H9 (cell line): ENCODE measurements at regions not wholly inside any gene's neighbourhood (a gene's known extent, or its start where the extent isn't known, plus 50 kb on each side); places are given as distances from the start of the nearest gene placed in this dataset.

Source experiments
- DNase-seq: peaks from one replicate; pipeline ENCODE4 v3.0.0-alpha.2; 2017
- H2AFZ ChIP-seq: one replicate; pipeline ENCODE4 v1.6.1; 2013; ENCODE audit warnings: mild to moderate bottlenecking, low read length, control low read depth, moderate library complexity
- H2AK5ac ChIP-seq: 2 replicates; pipeline ENCODE4 v1.6.1; 2013; ENCODE audit warnings: low read length, control low read depth, mixed read lengths; ENCODE audit not compliant: insufficient read length
- H2BK120ac ChIP-seq: one replicate; pipeline ENCODE4 v1.6.1; 2013; ENCODE audit warnings: low read depth, mild to moderate bottlenecking, low read length, control low read depth, inconsistent platforms; ENCODE audit not compliant: poor library complexity, severe bottlenecking
- H2BK12ac ChIP-seq: 2 replicates; pipeline ENCODE4 v1.6.1; 2013; ENCODE audit warnings: low read length, control low read depth, mixed read lengths, low read depth; ENCODE audit not compliant: insufficient read length
- H2BK15ac ChIP-seq: 2 replicates; pipeline ENCODE4 v1.6.1; 2013; ENCODE audit warnings: low read depth, low read length, control low read depth
- H2BK20ac ChIP-seq: one replicate; pipeline ENCODE4 v1.6.1; 2013; ENCODE audit warnings: low read depth, mild to moderate bottlenecking, low read length, control low read depth, inconsistent platforms; ENCODE audit not compliant: poor library complexity, severe bottlenecking
- H2BK5ac ChIP-seq: 2 replicates; pipeline ENCODE4 v1.6.1; 2013; ENCODE audit warnings: low read length, control low read depth, mixed read lengths; ENCODE audit not compliant: insufficient read length
- H3K14ac ChIP-seq: 2 replicates; pipeline ENCODE4 v1.6.1; 2013; ENCODE audit warnings: low read length, control low read depth; ENCODE audit not compliant: insufficient read depth
- H3K18ac ChIP-seq: 2 replicates; pipeline ENCODE4 v1.6.1; 2013; ENCODE audit warnings: low read depth, mild to moderate bottlenecking, mixed read lengths, low read length, control low read depth; ENCODE audit not compliant: insufficient read length
- H3K23ac ChIP-seq: 2 replicates; pipeline ENCODE4 v1.6.1; 2013; ENCODE audit warnings: low read length, control low read depth, mixed read lengths, low read depth; ENCODE audit not compliant: insufficient read length
- H3K23me2 ChIP-seq: 2 replicates; pipeline ENCODE4 v1.6.1; 2013; ENCODE audit warnings: low read depth, mild to moderate bottlenecking, mixed read lengths, low read length, control low read depth; ENCODE audit not compliant: insufficient read length, poor library complexity, severe bottlenecking
- H3K27ac ChIP-seq: 2 replicates; pipeline ENCODE4 v1.5.1; 2013; ENCODE audit warnings: low read length, control low read depth, mixed read lengths, low read depth; ENCODE audit not compliant: insufficient read length
- H3K27me3 ChIP-seq: 2 replicates; pipeline ENCODE4 v1.6.1; 2013; ENCODE audit warnings: low read length, control low read depth, inconsistent platforms; ENCODE audit not compliant: insufficient read depth
- H3K4ac ChIP-seq: 2 replicates; pipeline ENCODE4 v1.6.1; 2013; ENCODE audit warnings: low read depth, mild to moderate bottlenecking, control low read depth, inconsistent platforms, low read length, moderate library complexity
- H3K4me1 ChIP-seq: 2 replicates; pipeline ENCODE4 v1.6.1; 2013; ENCODE audit warnings: low read length, control low read depth, inconsistent platforms; ENCODE audit not compliant: insufficient read depth
- H3K4me2 ChIP-seq: 2 replicates; pipeline ENCODE4 v1.6.1; 2013; ENCODE audit warnings: low read length, control low read depth, mixed read lengths; ENCODE audit not compliant: insufficient read length, insufficient read depth
- H3K56ac ChIP-seq: 2 replicates; pipeline ENCODE4 v1.6.1; 2013; ENCODE audit warnings: low read depth, mild to moderate bottlenecking, mixed read lengths, low read length, control low read depth; ENCODE audit not compliant: insufficient read length
- H3K79me1 ChIP-seq: 2 replicates; pipeline ENCODE4 v1.6.1; 2013; ENCODE audit warnings: low read depth, mild to moderate bottlenecking, moderate library complexity, low read length, control low read depth, inconsistent platforms; ENCODE audit not compliant: insufficient read depth, poor library complexity, severe bottlenecking
- H3K79me2 ChIP-seq: 2 replicates; pipeline ENCODE4 v1.6.1; 2013; ENCODE audit warnings: low read length, control low read depth, inconsistent platforms; ENCODE audit not compliant: insufficient read depth
- H3K9ac ChIP-seq: 2 replicates; pipeline ENCODE4 v1.6.1; 2013; ENCODE audit warnings: low read length, control low read depth, mixed read lengths; ENCODE audit not compliant: insufficient read length; ENCODE audit errors: extremely low read depth
- H3K9me3 ChIP-seq: one replicate; pipeline ENCODE4 v1.6.1; 2013; ENCODE audit warnings: low read depth, low read length, inconsistent platforms; ENCODE audit not compliant: control insufficient read depth
- H3T11ph ChIP-seq: one replicate; pipeline ENCODE4 v1.6.1; 2013; ENCODE audit warnings: mild to moderate bottlenecking, low read length, control low read depth, inconsistent platforms
- H4K20me1 ChIP-seq: one replicate; pipeline ENCODE4 v1.6.1; 2013; ENCODE audit not compliant: control insufficient read depth, insufficient read length, insufficient read depth
- H4K5ac ChIP-seq: 2 replicates; pipeline ENCODE4 v1.6.1; 2013; ENCODE audit warnings: low read depth, mild to moderate bottlenecking, mixed read lengths, low read length, control low read depth; ENCODE audit not compliant: insufficient read length
- H4K8ac ChIP-seq: replicated peaks from 2 replicates; pipeline ENCODE4 v1.6.1; 2013; ENCODE audit warnings: low read length, control low read depth, mixed read lengths, low read depth; ENCODE audit not compliant: insufficient read length
- H4K91ac ChIP-seq: 2 replicates; pipeline ENCODE4 v1.6.1; 2013; ENCODE audit warnings: low read depth, mild to moderate bottlenecking, moderate library complexity, mixed read lengths, low read length, control low read depth; ENCODE audit not compliant: insufficient read length
- H3K27ac Mint-ChIP-seq, 3 experiments: 2 replicates in 2 of 3; 3 replicates in 1 of 3; pipeline ENCODE4 v1.8.0; 2020 to 2021; ENCODE audit warnings: mixed read lengths in 3 of 3, mild to moderate bottlenecking in 1 of 3, moderate library complexity in 1 of 3
- H3K27me3 Mint-ChIP-seq: 2 replicates; pipeline ENCODE4 v1.8.0; 2021; ENCODE audit warnings: low read depth, mild to moderate bottlenecking, moderate library complexity, mixed read lengths
- H3K36me3 Mint-ChIP-seq, 3 experiments: 2 replicates in 2 of 3; 3 replicates in 1 of 3; pipeline ENCODE4 v1.8.0; 2020 to 2021; ENCODE audit warnings: low read depth in 3 of 3, mixed read lengths in 3 of 3; ENCODE audit not compliant: insufficient read depth in 1 of 3
- H3K4me1 Mint-ChIP-seq, 2 experiments: 2 replicates each; pipeline ENCODE4 v1.8.0; 2020; ENCODE audit warnings: mixed read lengths in 2 of 2
- H3K4me3 Mint-ChIP-seq, 2 experiments: 2 replicates in 1 of 2; 3 replicates in 1 of 2; pipeline ENCODE4 v1.8.0; 2020 to 2021; ENCODE audit warnings: mild to moderate bottlenecking in 2 of 2, mixed read lengths in 2 of 2, moderate library complexity in 1 of 2
- H3K9me3 Mint-ChIP-seq, 2 experiments: 2 replicates in 1 of 2; 3 replicates in 1 of 2; pipeline ENCODE4 v1.8.0; 2020; ENCODE audit warnings: mild to moderate bottlenecking in 2 of 2, mixed read lengths in 2 of 2, moderate library complexity in 1 of 2
- CTCF ChIP-seq: fragments of 200-600 bp; sonication (generic); conservative IDR thresholded peaks from 3 replicates; pipeline ENCODE4 v1.8.0; 2021; ENCODE audit warnings: antibody characterized with exemption, mild to moderate bottlenecking
- WGBS: extraction: QIAGEN DNeasy Blood & Tissue Kit; methylation state at CpG from one replicate; pipeline ENCODE4 v1.1.7; 2013; ENCODE audit warnings: missing lambda C conversion rate, low lambda C conversion rate, mixed read lengths; ENCODE audit not compliant: insufficient read length; ENCODE audit errors: extremely low coverage; 5-methylcytosine and 5-hydroxymethylcytosine counted together

DNA sequence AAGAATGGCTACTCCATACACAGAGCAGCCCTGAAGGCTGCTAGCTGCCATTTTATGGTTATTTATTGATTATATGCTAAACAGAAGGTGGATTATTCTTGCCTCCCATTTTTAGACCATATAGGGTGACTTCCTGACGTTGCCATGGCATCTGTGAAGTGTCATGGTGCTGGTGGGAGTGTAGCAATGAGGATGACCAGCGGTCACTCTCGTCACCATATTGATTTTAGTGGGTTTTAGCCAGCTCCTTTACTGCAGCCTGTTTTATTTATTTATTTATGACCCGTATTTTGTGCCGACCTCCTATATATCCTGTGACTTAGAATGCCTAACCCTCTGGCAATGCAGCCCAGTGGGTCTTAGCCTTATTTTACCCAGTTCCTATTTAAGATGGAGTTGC, 553.9 kb downstream of the TNS1 start:
- H3K18ac ChIP-seq, result no peak overlapping the region
- no peak overlapping the region for H2AFZ ChIP-seq
- no peak overlapping the region for H3K4me2 ChIP-seq
- TF ChIP-seq CTCF, result no peak
- no peak overlapping the region for H3K9ac ChIP-seq
- H4K5ac ChIP-seq, result no peak overlapping the region
- no peaks in the 10 kb centered on the region for H3K9me3 Mint-ChIP-seq
- no peak overlapping the region for H2BK120ac ChIP-seq
- peaks cover 7% of the 10 kb centered on the region for H3K27me3 Mint-ChIP-seq
- H2BK12ac ChIP-seq, result no peak overlapping the region
- no peak overlapping the region for H3K4ac ChIP-seq
- H3K14ac ChIP-seq, result no peak overlapping the region
- H3K4me1 Mint-ChIP-seq, result no peaks in the 10 kb centered on the region
- H2BK20ac ChIP-seq, result no peak overlapping the region
- H3K27me3 ChIP-seq, result no peaks in the 10 kb centered on the region
- no peak overlapping the region for H3K27ac Mint-ChIP-seq
- no peak for DNase-seq
- H3T11ph ChIP-seq, result no peak overlapping the region
- H3K36me3 Mint-ChIP-seq, result no peaks in the 10 kb centered on the region; a peak in 1 of 7 replicates
- no peak overlapping the region for H3K23ac ChIP-seq
- H4K20me1 ChIP-seq, result no peaks in the 10 kb centered on the region
- H3K4me3 Mint-ChIP-seq, result no peak overlapping the region
- H4K8ac ChIP-seq, result no peak overlapping the region
- H3K4me1 ChIP-seq, result no peaks in the 10 kb centered on the region
- no peaks in the 10 kb centered on the region for H3K79me1 ChIP-seq
- no peaks in the 10 kb centered on the region for H3K23me2 ChIP-seq
- no peak overlapping the region for H3K56ac ChIP-seq
- no peaks in the 10 kb centered on the region for H3K9me3 ChIP-seq
- H2AK5ac ChIP-seq, result no peak overlapping the region
- H3K27ac ChIP-seq, result no peak overlapping the region
- no peaks in the 10 kb centered on the region for H3K79me2 ChIP-seq
- WGBS, result no CpG with 5 or more reads among the region's 5 CpGs
- no peak overlapping the region for H2BK5ac ChIP-seq
- no peak overlapping the region for H2BK15ac ChIP-seq
- no peak overlapping the region for H4K91ac ChIP-seq
